GM18951 (cell line): ENCODE measurements at regions not wholly inside any gene's neighbourhood (a gene's known extent, or its start where the extent isn't known, plus 50 kb on each side); places are given as distances from the start of the nearest gene placed in this dataset.
"Not testable (repeated sequence)": the region's sequence is repeated elsewhere in the genome, so short reads cannot be mapped to it uniquely, and the experiment has no call there.

Experiments
- POLR2A ChIP-seq: IDR thresholded peaks from 4 replicates; pipeline ENCODE4 v1.6.1; 2011; ENCODE audit warnings: mild to moderate bottlenecking; ENCODE audit not compliant: insufficient read length, insufficient read depth; ENCODE audit errors: extremely low read depth
- in situ Hi-C: fragments of 300-500 bp; cut with MboI; formaldehyde crosslinking; loops from one replicate; pipeline ENCODE4 v1.12.0; 2022; ENCODE audit warnings: low sequenced_read_pairs, mixed read lengths, inconsistent platforms; ENCODE audit not compliant: unreplicated experiment

- in situ Hi-C loops = no loop called here
- no peak for TF ChIP-seq POLR2A
These were observed 215.0 kb upstream of the USP15 start for GRCh38 chr12:62045211-62045610.

GRCh38 chr12:62050785-62051184 is 209.4 kb upstream of the USP15 start:
- no peak for TF ChIP-seq POLR2A
- in situ Hi-C loops = no loop called here

- in situ Hi-C loops = no loop called here
These were observed 190.2 kb upstream of the USP15 start for GRCh38 chr12:62069976-62070375.

GRCh38 chr12:62073236-62073635 is 187.0 kb upstream of the USP15 start:
- in situ Hi-C loops = not testable (repeated sequence)

More at GRCh38 chr12:62069976-62070375, 190.2 kb upstream of the USP15 start:
- TF ChIP-seq POLR2A = no peak

- TF ChIP-seq POLR2A = no peak
These were observed 184.3 kb upstream of the USP15 start for GRCh38 chr12:62075870-62076269.

GRCh38 chr12:62078020-62078419 is 182.2 kb upstream of the USP15 start:
- TF ChIP-seq POLR2A = no peak
- in situ Hi-C loops = no loop called here

More at GRCh38 chr12:62075870-62076269, 184.3 kb upstream of the USP15 start:
- in situ Hi-C loops = no loop called here

GRCh38 chr12:62082448-62082847 is 177.8 kb upstream of the USP15 start:
- TF ChIP-seq POLR2A = no peak
- in situ Hi-C loops = no loop called here

GRCh38 chr12:62098132-62098531 is 162.1 kb upstream of the USP15 start:
- TF ChIP-seq POLR2A = no peak
- in situ Hi-C loops = no loop called here

GRCh38 chr12:62103748-62104147 is 156.5 kb upstream of the USP15 start:
- no peak for TF ChIP-seq POLR2A
- in situ Hi-C loops = no loop called here

- in situ Hi-C loops = no loop called here
These were observed 153.5 kb upstream of the USP15 start for GRCh38 chr12:62106547-62107185.

GRCh38 chr12:62113366-62114011 is 146.7 kb upstream of the USP15 start:
- TF ChIP-seq POLR2A = no peak
- in situ Hi-C loops = no loop called here

More at GRCh38 chr12:62106547-62107185, 153.5 kb upstream of the USP15 start:
- TF ChIP-seq POLR2A = no peak

- TF ChIP-seq POLR2A = no peak
- in situ Hi-C loops = no loop called here
These were observed 143.2 kb upstream of the USP15 start for GRCh38 chr12:62116986-62117385.

- TF ChIP-seq POLR2A = no peak
- in situ Hi-C loops = no loop called here
These were observed 136.4 kb upstream of the USP15 start for GRCh38 chr12:62123721-62124203.

- in situ Hi-C loops = no loop called here
These were observed 132.7 kb upstream of the USP15 start for GRCh38 chr12:62127516-62127915.

More at GRCh38 chr12:62127516-62127915, 132.7 kb upstream of the USP15 start:
- TF ChIP-seq POLR2A = no peak
